OCI-LY1 (cell line): ENCODE measurements at regions not wholly inside any gene's neighbourhood (a gene's known extent, or its start where the extent isn't known, plus 50 kb on each side); places are given as distances from the start of the nearest gene placed in this dataset.

ENCODE experiments used
- H2AFZ ChIP-seq: fragments of 200-600 bp; sonication (generic), shearing (Covaris generic); 2 replicates; pipeline ENCODE4 v1.6.0; 2014; ENCODE audit warnings: antibody characterized with exemption, mild to moderate bottlenecking, low read length
- H3F3A ChIP-seq: fragments of 200-600 bp; sonication (generic), shearing (Covaris generic); 2 replicates; pipeline ENCODE4 v1.6.0; 2014; ENCODE audit warnings: mild to moderate bottlenecking, antibody characterized with exemption, low read length, moderate library complexity; ENCODE audit not compliant: insufficient read depth
- H3K27ac ChIP-seq: fragments of 200-600 bp; sonication (generic); 2 replicates; pipeline ENCODE4 v1.5.1; 2014; ENCODE audit warnings: low read length, mixed run types, mild to moderate bottlenecking, low read depth; ENCODE audit not compliant: poor library complexity, severe bottlenecking
- H3K27me3 ChIP-seq: fragments of 200-600 bp; sonication (generic); 2 replicates; pipeline ENCODE4 v1.6.0; 2014; ENCODE audit warnings: antibody characterized with exemption, mild to moderate bottlenecking, low read length, moderate library complexity; ENCODE audit not compliant: insufficient read depth
- H3K36me3 ChIP-seq: fragments of 200-600 bp; sonication (generic); 2 replicates; pipeline ENCODE4 v1.6.1; 2014; ENCODE audit warnings: mild to moderate bottlenecking, antibody characterized with exemption, low read length, moderate library complexity, mixed read lengths; ENCODE audit not compliant: insufficient read depth
- H3K4me1 ChIP-seq: fragments of 200-600 bp; sonication (generic); 2 replicates; pipeline ENCODE4 v1.5.1; 2014; ENCODE audit warnings: mild to moderate bottlenecking, low read length, moderate library complexity; ENCODE audit not compliant: insufficient read depth, severe bottlenecking
- H3K4me2 ChIP-seq: fragments of 200-600 bp; sonication (generic), shearing (Covaris generic); 2 replicates; pipeline ENCODE4 v1.6.1; 2014; ENCODE audit warnings: low read length
- H3K4me3 ChIP-seq: fragments of 200-600 bp; sonication (generic); 2 replicates; pipeline ENCODE4 v1.5.1; 2014; ENCODE audit warnings: low read length, low read depth, mild to moderate bottlenecking, mixed read lengths; ENCODE audit not compliant: poor library complexity, severe bottlenecking
- H3K79me2 ChIP-seq: fragments of 200-600 bp; shearing (Covaris generic); 2 replicates; pipeline ENCODE4 v1.6.1; 2016; ENCODE audit warnings: mixed run types, low read length, mixed read lengths; ENCODE audit not compliant: insufficient read depth
- H3K9ac ChIP-seq: fragments of 200-600 bp; sonication (generic), shearing (Covaris generic); 2 replicates; pipeline ENCODE4 v1.6.1; 2014; ENCODE audit warnings: mild to moderate bottlenecking, low read length, mixed read lengths
- H3K9me2 ChIP-seq: fragments of 200-600 bp; sonication (generic), shearing (Covaris generic); 2 replicates; pipeline ENCODE4 v1.6.1; 2014; ENCODE audit warnings: low read depth, mild to moderate bottlenecking, low read length, mixed read lengths
- H3K9me3 ChIP-seq: fragments of 200-600 bp; shearing (Covaris generic); 2 replicates; pipeline ENCODE4 v1.6.1; 2014; ENCODE audit warnings: low read length, mixed read lengths
- H4K20me1 ChIP-seq: fragments of 200-600 bp; sonication (generic), shearing (Covaris generic); 2 replicates; pipeline ENCODE4 v1.6.0; 2016; ENCODE audit warnings: mild to moderate bottlenecking, low read length; ENCODE audit not compliant: insufficient read depth
- EZH2 ChIP-seq: fragments of 200-600 bp; sonication (generic), shearing (Covaris generic); IDR thresholded peaks from 2 replicates; pipeline ENCODE4 v1.8.0; 2017; ENCODE audit warnings: borderline replicate concordance, mixed run types, mild to moderate bottlenecking, antibody characterized with exemption, low read length, moderate library complexity, mixed read lengths
- TF ChIP-seq, protein P1 (sequence below): fragments of 200-600 bp; sonication (generic), shearing (Covaris generic); IDR thresholded peaks from 2 replicates; pipeline ENCODE4 v1.5.1; 2017; ENCODE audit warnings: mild to moderate bottlenecking, antibody characterized with exemption, low read length, moderate library complexity, mixed read lengths

DNA sequence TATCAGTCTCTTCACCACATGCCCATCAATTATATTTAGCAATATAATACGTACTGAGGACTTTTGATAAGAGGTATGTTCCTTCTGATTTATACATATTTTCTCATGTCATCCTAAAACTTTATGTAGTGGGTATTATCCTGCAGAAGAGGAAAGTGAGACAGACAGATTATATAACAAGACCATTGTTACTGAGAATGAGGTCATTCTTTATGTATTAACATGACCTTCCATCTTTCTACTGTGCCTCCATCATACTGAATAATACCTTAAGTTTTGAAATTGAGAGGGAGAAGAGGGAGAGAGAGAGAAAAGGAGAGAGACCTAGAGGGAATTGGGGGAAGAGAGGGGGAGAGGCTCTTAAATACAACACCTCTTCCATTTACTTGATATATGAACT is 90.9 kb upstream of the CARMIL1 start:
- Histone ChIP-seq H3K9me3 (no peaks in the 10 kb centered on the region), H3K27ac (no peak overlapping the region), H4K20me1 (no peaks in the 10 kb centered on the region), H3F3A (no peaks in the 10 kb centered on the region), H2AFZ (no peak overlapping the region), H3K9me2 (no peaks in the 10 kb centered on the region), H3K4me2 (no peak overlapping the region), H3K9ac (no peak overlapping the region), H3K36me3 (no peaks in the 10 kb centered on the region), H3K79me2 (no peaks in the 10 kb centered on the region), H3K27me3 (no peaks in the 10 kb centered on the region; the same call in 1 of the 2 replicates), H3K4me3 (no peak overlapping the region), H3K4me1 (no peaks in the 10 kb centered on the region)
- no peak for TF ChIP-seq EZH2
- TF ChIP-seq, protein P1, sequence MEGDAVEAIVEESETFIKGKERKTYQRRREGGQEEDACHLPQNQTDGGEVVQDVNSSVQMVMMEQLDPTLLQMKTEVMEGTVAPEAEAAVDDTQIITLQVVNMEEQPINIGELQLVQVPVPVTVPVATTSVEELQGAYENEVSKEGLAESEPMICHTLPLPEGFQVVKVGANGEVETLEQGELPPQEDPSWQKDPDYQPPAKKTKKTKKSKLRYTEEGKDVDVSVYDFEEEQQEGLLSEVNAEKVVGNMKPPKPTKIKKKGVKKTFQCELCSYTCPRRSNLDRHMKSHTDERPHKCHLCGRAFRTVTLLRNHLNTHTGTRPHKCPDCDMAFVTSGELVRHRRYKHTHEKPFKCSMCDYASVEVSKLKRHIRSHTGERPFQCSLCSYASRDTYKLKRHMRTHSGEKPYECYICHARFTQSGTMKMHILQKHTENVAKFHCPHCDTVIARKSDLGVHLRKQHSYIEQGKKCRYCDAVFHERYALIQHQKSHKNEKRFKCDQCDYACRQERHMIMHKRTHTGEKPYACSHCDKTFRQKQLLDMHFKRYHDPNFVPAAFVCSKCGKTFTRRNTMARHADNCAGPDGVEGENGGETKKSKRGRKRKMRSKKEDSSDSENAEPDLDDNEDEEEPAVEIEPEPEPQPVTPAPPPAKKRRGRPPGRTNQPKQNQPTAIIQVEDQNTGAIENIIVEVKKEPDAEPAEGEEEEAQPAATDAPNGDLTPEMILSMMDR = no peak

DNA sequence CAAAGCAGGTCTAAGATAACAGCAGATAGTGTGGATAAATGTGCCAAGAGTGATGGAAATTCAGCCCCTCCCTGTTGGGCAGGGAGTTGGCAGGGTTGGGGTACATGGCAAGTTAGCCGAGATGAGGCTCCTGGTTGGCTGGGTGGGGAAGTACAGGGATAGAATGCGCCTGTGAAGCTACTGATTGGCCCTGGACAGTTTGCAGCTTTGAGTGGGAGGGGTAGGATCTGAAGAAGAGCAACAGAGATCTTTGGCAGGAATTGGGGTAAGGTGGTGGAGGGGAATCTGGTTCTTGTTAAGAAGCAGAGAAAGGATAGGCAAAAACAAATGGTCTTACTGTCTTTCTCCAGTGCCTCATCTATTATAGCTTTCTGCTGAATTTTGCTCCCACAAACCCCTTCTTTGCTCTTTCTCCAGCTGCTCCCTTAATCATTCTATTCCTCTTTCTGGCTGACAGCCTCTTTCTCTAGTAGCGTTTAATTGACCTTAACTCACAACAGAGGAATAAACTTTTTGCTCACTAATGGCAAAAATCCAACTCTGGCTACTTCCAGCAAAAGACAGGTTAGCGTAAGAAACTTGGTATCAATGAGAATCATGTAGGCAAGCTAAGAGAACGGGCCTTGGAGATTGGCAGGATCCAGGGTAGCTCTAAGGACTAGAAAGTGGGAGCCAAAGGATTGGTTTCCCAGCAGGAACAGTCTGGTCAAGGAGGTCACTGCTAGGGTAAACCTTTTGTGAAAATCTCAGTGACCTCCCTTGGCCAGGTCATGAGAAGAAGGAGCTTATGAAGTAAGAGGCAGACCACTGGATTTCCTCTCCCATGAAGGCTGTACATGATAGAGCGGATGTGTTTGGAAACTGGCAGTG is 86.3 kb upstream of the CARMIL1 start:
- Histone ChIP-seq H3K79me2 (no peaks in the 10 kb centered on the region), H3K9ac (no peak overlapping the region), H3K4me3 (no peak overlapping the region), H3K27me3 (no peaks in the 10 kb centered on the region; the same call in 1 of the 2 replicates), H3K4me1 (no peaks in the 10 kb centered on the region), H3K27ac (no peak overlapping the region), H3K9me2 (no peaks in the 10 kb centered on the region), H3K36me3 (no peaks in the 10 kb centered on the region), H3K4me2 (no peak overlapping the region), H3F3A (no peaks in the 10 kb centered on the region), H2AFZ (no peak overlapping the region), H3K9me3 (no peaks in the 10 kb centered on the region), H4K20me1 (no peaks in the 10 kb centered on the region)
- TF ChIP-seq, protein P1 = no peak
- TF ChIP-seq EZH2 = no peak

DNA sequence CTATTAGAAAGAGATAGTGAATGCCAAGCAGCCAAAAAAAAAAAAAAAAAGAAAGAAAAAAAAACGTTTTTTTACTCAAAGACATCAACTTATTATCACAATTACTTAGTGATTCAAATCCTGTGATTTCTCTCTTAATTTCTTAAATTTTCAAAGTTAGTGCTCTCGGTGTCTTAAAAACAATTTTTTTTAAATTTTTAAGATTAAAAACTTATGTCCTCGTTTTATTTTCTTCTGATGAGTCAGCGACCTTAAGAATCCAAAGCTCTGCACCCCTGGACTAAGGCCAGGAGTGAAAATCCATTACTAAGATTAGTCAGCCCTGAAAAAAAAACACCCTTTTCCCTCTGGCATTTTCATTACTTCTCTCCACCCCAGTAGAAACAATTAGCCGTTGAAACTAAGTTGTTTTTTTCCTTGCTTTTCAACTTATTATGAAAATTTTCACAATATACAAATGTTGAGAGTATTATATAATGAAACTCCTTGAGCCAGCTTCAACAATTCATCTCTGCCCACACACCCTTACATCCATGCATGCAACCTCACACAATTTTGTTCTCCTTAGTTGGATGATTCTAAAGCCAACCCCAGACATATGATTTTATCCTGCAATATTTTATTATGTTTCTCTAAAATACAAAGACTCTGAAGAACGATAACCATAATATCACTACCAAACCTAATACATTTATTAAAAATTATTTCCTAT is 85.6 kb upstream of the CARMIL1 start:
- Histone ChIP-seq H3K4me3 (no peak overlapping the region), H3K79me2 (no peaks in the 10 kb centered on the region), H3K9ac (no peak overlapping the region), H3K27ac (no peak overlapping the region), H2AFZ (no peak overlapping the region), H3K27me3 (no peaks in the 10 kb centered on the region; the same call in 1 of the 2 replicates), H3K4me1 (no peaks in the 10 kb centered on the region), H3K4me2 (no peak overlapping the region), H4K20me1 (no peaks in the 10 kb centered on the region), H3K36me3 (no peaks in the 10 kb centered on the region), H3F3A (no peaks in the 10 kb centered on the region), H3K9me3 (no peaks in the 10 kb centered on the region), H3K9me2 (no peaks in the 10 kb centered on the region)
- TF ChIP-seq, protein P1 = no peak
- TF ChIP-seq EZH2 = no peak
